ENCODE measurements at regions not wholly inside any gene's neighbourhood (a gene's known extent, or its start where the extent isn't known, plus 50 kb on each side); places are given as distances from the start of the nearest gene placed in this dataset.

DNA sequence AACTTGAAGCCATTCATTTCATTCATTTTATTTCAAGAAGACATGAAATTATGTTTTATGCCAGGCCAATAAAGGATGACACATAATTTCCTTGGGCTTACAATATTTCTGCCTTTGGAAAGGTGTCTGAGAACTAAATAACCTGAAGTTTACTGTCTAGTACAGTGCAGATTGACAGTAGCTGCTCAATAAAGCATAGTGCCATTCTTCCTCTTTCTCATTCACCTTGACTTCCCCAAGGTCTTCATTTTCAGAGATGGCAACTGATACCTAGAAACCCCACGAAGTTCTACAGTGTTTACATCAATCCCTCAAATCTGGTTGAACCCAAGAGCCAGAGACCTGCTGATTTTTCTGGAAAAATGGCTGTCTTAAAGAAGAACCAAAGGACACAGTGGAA, 144.3 kb upstream of the SYN3 start (continued):
- TF ChIP-seq, protein P1, sequence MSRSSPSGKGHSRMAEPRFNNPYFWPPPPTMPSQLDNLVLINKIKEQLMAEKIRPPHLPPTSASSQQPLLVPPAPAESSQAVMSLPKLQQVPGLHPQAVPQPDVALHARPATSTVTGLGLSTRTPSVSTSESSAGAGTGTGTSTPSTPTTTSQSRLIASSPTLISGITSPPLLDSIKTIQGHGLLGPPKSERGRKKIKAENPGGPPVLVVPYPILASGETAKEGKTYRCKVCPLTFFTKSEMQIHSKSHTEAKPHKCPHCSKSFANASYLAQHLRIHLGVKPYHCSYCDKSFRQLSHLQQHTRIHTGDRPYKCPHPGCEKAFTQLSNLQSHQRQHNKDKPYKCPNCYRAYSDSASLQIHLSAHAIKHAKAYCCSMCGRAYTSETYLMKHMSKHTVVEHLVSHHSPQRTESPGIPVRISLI (CRISPR knock-in tag; IDR thresholded peaks at IDR 0.05; ENCODE audit: borderline replicate concordance), result no peak
- no peak for TF ChIP-seq KMT2A (CRISPR knock-in tag; IDR thresholded peaks at IDR 0.05)
- no peak for TF ChIP-seq KLF15 (CRISPR knock-in tag; IDR thresholded peaks at IDR 0.05; ENCODE audit: borderline replicate concordance)
- TF ChIP-seq, protein P2, sequence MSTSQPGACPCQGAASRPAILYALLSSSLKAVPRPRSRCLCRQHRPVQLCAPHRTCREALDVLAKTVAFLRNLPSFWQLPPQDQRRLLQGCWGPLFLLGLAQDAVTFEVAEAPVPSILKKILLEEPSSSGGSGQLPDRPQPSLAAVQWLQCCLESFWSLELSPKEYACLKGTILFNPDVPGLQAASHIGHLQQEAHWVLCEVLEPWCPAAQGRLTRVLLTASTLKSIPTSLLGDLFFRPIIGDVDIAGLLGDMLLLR (CRISPR knock-in tag; IDR thresholded peaks at IDR 0.05), result no peak
- TF ChIP-seq ZNF20 (CRISPR knock-in tag; IDR thresholded peaks at IDR 0.05), result no peak
- no peak for TF ChIP-seq ZBTB42 (CRISPR knock-in tag; IDR thresholded peaks at IDR 0.05)
- no peak for TF ChIP-seq ZNF354B (CRISPR knock-in tag; IDR thresholded peaks at IDR 0.05)
- TF ChIP-seq ZNF788 (CRISPR knock-in tag; IDR thresholded peaks at IDR 0.05; ENCODE audit: borderline replicate concordance), result no peak

DNA sequence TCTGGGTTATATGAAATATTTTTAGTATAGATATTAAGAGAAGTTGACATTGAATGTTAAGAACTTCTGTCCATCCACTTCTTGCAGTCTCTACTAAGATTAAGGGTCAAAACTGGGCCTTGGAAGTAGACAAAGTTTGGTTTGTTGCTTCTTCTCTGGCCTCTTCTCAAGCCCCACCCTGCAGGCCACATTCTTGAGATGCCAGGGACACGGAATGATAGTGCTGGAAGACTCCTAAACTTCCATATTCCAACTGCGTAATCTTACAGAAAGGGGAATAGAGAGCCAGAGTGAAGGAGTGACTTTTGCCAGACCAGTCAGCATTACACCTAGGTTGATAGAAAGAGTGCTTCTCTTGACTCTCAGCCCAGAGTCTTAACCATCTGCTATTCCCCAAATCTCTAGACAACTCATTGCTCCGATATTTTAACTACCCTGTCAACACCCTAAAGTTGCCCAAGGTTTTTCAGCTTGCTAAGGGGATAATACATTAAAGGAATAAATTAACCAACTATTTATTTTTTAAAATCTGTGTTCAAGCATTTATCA, 136.4 kb upstream of the SYN3 start:
- no peak overlapping the region for H3K9ac ChIP-seq (ENCODE audit: insufficient read depth, low read depth, low read length)
- in situ Hi-C loops (cut with HindIII; ENCODE audit: extremely low pct_ligation_motif_present, low pct_unique_long_range_greater_than_20kb) (no loop called here), intact Hi-C loops (cut with micrococcal nuclease; ENCODE audit: unreplicated experiment) (no loop called here)
- H2AFZ ChIP-seq (ENCODE audit: low read length), result no peak overlapping the region
- DNase-seq (ENCODE audit: low spot score) (no peak), ATAC-seq (no peak), FAIRE-seq (no peak)
- CTCF ChIA-PET (ENCODE audit: low intra/inter-chr PET ratio, low total read pairs), result no interaction called here
- no peak overlapping the region for H3K4me3 ChIP-seq (replicated peaks in 1 of 3; ENCODE audit: insufficient read depth in 1 of 3, low read depth in 2 of 3, low read length in 3 of 3)
- H3K27ac ChIP-seq (ENCODE audit: extremely low read length, insufficient read depth, low read length), result no peak overlapping the region
- 9% methylated on average over 3 of the region's 3 CpGs for WGBS (ENCODE audit: low lambda C conversion rate)
- no peaks in the 10 kb centered on the region for H3K9me3 ChIP-seq (ENCODE audit: low read length)
- H3K79me2 ChIP-seq (ENCODE audit: insufficient read depth, low read length), result no peaks in the 10 kb centered on the region
- no peaks in the 10 kb centered on the region for H3K4me1 ChIP-seq (ENCODE audit: insufficient read depth, low read length)
- no peaks in the 10 kb centered on the region for H3K36me3 ChIP-seq (replicated peaks in 1 of 2; ENCODE audit: control insufficient read depth in 1 of 2, insufficient read depth in 2 of 2, low read length in 2 of 2)
- H3K27me3 ChIP-seq (ENCODE audit: control insufficient read depth in 1 of 2, insufficient read depth in 2 of 2, low read length in 2 of 2), result peaks cover 0 to 4% of the 10 kb centered on the region in 2 experiments; a peak in 1 of 5 replicates
- no peak overlapping the region for H3K4me2 ChIP-seq (ENCODE audit: low read depth, low read length)
- POLR2A ChIA-PET, result no interaction called here
- no peaks in the 10 kb centered on the region for H4K20me1 ChIP-seq (ENCODE audit: insufficient read depth, low read length)
- no TSS peak for BruUV-seq (replicated peaks)
- TF ChIP-seq, protein P3, sequence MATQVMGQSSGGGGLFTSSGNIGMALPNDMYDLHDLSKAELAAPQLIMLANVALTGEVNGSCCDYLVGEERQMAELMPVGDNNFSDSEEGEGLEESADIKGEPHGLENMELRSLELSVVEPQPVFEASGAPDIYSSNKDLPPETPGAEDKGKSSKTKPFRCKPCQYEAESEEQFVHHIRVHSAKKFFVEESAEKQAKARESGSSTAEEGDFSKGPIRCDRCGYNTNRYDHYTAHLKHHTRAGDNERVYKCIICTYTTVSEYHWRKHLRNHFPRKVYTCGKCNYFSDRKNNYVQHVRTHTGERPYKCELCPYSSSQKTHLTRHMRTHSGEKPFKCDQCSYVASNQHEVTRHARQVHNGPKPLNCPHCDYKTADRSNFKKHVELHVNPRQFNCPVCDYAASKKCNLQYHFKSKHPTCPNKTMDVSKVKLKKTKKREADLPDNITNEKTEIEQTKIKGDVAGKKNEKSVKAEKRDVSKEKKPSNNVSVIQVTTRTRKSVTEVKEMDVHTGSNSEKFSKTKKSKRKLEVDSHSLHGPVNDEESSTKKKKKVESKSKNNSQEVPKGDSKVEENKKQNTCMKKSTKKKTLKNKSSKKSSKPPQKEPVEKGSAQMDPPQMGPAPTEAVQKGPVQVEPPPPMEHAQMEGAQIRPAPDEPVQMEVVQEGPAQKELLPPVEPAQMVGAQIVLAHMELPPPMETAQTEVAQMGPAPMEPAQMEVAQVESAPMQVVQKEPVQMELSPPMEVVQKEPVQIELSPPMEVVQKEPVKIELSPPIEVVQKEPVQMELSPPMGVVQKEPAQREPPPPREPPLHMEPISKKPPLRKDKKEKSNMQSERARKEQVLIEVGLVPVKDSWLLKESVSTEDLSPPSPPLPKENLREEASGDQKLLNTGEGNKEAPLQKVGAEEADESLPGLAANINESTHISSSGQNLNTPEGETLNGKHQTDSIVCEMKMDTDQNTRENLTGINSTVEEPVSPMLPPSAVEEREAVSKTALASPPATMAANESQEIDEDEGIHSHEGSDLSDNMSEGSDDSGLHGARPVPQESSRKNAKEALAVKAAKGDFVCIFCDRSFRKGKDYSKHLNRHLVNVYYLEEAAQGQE (IDR thresholded peaks at IDR 0.05; ENCODE audit: borderline replicate concordance in 1 of 2, low read depth in 1 of 2, low read length in 2 of 2), result no peak
- TF ChIP-seq KDM6A (CRISPR knock-in tag; IDR thresholded peaks at IDR 0.05; ENCODE audit: low read depth) (no peak), ZNF674 (CRISPR knock-in tag; IDR thresholded peaks at IDR 0.05; ENCODE audit: low read depth) (no peak), ZNF883 (CRISPR knock-in tag; IDR thresholded peaks at IDR 0.05; ENCODE audit: not compliant biosample characterization) (no peak), HNF4G (IDR thresholded peaks at IDR 0.05; ENCODE audit: borderline replicate concordance, low read depth, low read length) (no peak), HNF4G (CRISPR knock-in tag; IDR thresholded peaks at IDR 0.05; ENCODE audit: borderline replicate concordance, low read depth) (no peak), NR2F6 (IDR thresholded peaks at IDR 0.05) (no peak), NR2F6 (CRISPR knock-in tag; IDR thresholded peaks at IDR 0.05) (no peak), ZNF605 (CRISPR knock-in tag; IDR thresholded peaks at IDR 0.05) (no peak)
- TF ChIP-seq, protein P4, sequence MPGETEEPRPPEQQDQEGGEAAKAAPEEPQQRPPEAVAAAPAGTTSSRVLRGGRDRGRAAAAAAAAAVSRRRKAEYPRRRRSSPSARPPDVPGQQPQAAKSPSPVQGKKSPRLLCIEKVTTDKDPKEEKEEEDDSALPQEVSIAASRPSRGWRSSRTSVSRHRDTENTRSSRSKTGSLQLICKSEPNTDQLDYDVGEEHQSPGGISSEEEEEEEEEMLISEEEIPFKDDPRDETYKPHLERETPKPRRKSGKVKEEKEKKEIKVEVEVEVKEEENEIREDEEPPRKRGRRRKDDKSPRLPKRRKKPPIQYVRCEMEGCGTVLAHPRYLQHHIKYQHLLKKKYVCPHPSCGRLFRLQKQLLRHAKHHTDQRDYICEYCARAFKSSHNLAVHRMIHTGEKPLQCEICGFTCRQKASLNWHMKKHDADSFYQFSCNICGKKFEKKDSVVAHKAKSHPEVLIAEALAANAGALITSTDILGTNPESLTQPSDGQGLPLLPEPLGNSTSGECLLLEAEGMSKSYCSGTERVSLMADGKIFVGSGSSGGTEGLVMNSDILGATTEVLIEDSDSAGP (CRISPR knock-in tag; IDR thresholded peaks at IDR 0.05; ENCODE audit: borderline replicate concordance), result no peak

Data from HepG2 (cell line).